Calu3 (cell line): ENCODE measurements at regions not wholly inside any gene's neighbourhood (a gene's known extent, or its start where the extent isn't known, plus 50 kb on each side); places are given as distances from the start of the nearest gene placed in this dataset.

Experiments used
- BruUV-seq: library from RNA; stranded (reverse); fragments of 400-500 nt; replicated peaks from 2 replicates; lab custom pipeline; 2021; lab: Mats Ljungman, UMichigan
- CTCF ChIA-PET: fragments of 300-600 bp; sonication (Branson Sonifier 250); formaldehyde crosslinking; loops from one replicate; lab custom pipeline; 2022; ENCODE audit warnings: antibody characterized with exemption; lab: Charles Lee
- DNase-seq: peaks from one replicate; pipeline ENCODE4 v3.0.0; 2022
- H3K27ac Mint-ChIP-seq: one replicate; pipeline ENCODE4 v1.8.0; 2022; ENCODE audit warnings: mixed read lengths; ENCODE audit not compliant: unreplicated experiment
- H3K27me3 Mint-ChIP-seq: one replicate; pipeline ENCODE4 v1.8.0; 2022; ENCODE audit warnings: mixed read lengths; ENCODE audit not compliant: unreplicated experiment
- H3K36me3 Mint-ChIP-seq: one replicate; pipeline ENCODE4 v1.8.0; 2022; ENCODE audit warnings: mild to moderate bottlenecking, moderate library complexity, mixed read lengths; ENCODE audit not compliant: insufficient read depth, unreplicated experiment
- H3K4me1 Mint-ChIP-seq: one replicate; pipeline ENCODE4 v1.8.0; 2022; ENCODE audit warnings: mild to moderate bottlenecking, low read depth, mixed read lengths; ENCODE audit not compliant: unreplicated experiment
- H3K4me3 Mint-ChIP-seq: one replicate; pipeline ENCODE4 v1.8.0; 2022; ENCODE audit warnings: mild to moderate bottlenecking, low read depth, moderate library complexity, mixed read lengths; ENCODE audit not compliant: unreplicated experiment
- H3K9me3 Mint-ChIP-seq: one replicate; pipeline ENCODE4 v1.8.0; 2022; ENCODE audit warnings: low read depth, mixed read lengths; ENCODE audit not compliant: unreplicated experiment
- CTCF ChIP-seq: fragments of 200-600 bp; IDR thresholded peaks from one replicate; pipeline ENCODE4 v1.8.0; 2022; ENCODE audit warnings: antibody characterized with exemption; ENCODE audit not compliant: unreplicated experiment
- intact Hi-C: fragments of 100-400 bp; cut with micrococcal nuclease; formaldehyde crosslinking; loops from one replicate; pipeline ENCODE4 v1.10.0; 2022; ENCODE audit not compliant: unreplicated experiment

- no peak for DNase-seq
- BruUV-seq: no TSS peak
- no peaks in the 10 kb centered on the region for H3K9me3 Mint-ChIP-seq
- intact Hi-C loops: no loop called here
- no peak for TF ChIP-seq CTCF
- H3K27me3 Mint-ChIP-seq: no peaks in the 10 kb centered on the region
- peaks cover 8% of the 10 kb centered on the region for H3K4me1 Mint-ChIP-seq
- CTCF ChIA-PET: no interaction called here
- no peaks in the 10 kb centered on the region for H3K36me3 Mint-ChIP-seq
- no peak overlapping the region for H3K4me3 Mint-ChIP-seq
- H3K27ac Mint-ChIP-seq: no peak overlapping the region
Observed at GRCh38 chr4:111941957-111942356, 203.3 kb upstream of the FAM241A start.

- H3K27ac Mint-ChIP-seq: no peak overlapping the region
- H3K9me3 Mint-ChIP-seq: no peaks in the 10 kb centered on the region
- intact Hi-C loops: loop anchor here (1.0 kb wide), 1 partner anchor 88 kb away; no protein-coding TSS in a partner anchor
- CTCF ChIA-PET: interaction anchor here (0.6 to 1.9 kb wide), 5 partner anchors 10 to 116 kb away, joined by 3 to 16 read pairs (median 4); no protein-coding TSS in a partner anchor
- H3K4me3 Mint-ChIP-seq: no peak overlapping the region
- peak; percentile 58 for DNase-seq
- no TSS peak for BruUV-seq
- H3K27me3 Mint-ChIP-seq: no peaks in the 10 kb centered on the region
- peak; percentile 48 for TF ChIP-seq CTCF
- H3K36me3 Mint-ChIP-seq: no peaks in the 10 kb centered on the region
- H3K4me1 Mint-ChIP-seq: peaks cover 8% of the 10 kb centered on the region
Observed at GRCh38 chr4:111943796-111944203, 201.5 kb upstream of the FAM241A start.

GRCh38 chr4:111945014-111945413 is 200.2 kb upstream of the FAM241A start:
- H3K4me1 Mint-ChIP-seq: peaks cover 8% of the 10 kb centered on the region
- H3K9me3 Mint-ChIP-seq: no peaks in the 10 kb centered on the region
- H3K4me3 Mint-ChIP-seq: no peak overlapping the region
- CTCF ChIA-PET: interaction anchor here (0.7 to 1.9 kb wide), 3 partner anchors 14 to 87 kb away, joined by 4 to 16 read pairs (median 7); no protein-coding TSS in a partner anchor
- H3K27ac Mint-ChIP-seq: no peak overlapping the region
- no peak for TF ChIP-seq CTCF
- no peak for DNase-seq
- intact Hi-C loops: no loop called here
- no peaks in the 10 kb centered on the region for H3K27me3 Mint-ChIP-seq
- H3K36me3 Mint-ChIP-seq: no peaks in the 10 kb centered on the region
- BruUV-seq: no TSS peak

- Mint-ChIP-seq H3K4me3 (no peak overlapping the region), H3K4me1 (peaks cover 8% of the 10 kb centered on the region), H3K9me3 (no peaks in the 10 kb centered on the region), H3K27ac (no peak overlapping the region), H3K36me3 (no peaks in the 10 kb centered on the region), H3K27me3 (no peaks in the 10 kb centered on the region)
- CTCF ChIA-PET: no interaction called here
- no peak for TF ChIP-seq CTCF
- no peak for DNase-seq
- BruUV-seq: no TSS peak
- intact Hi-C loops: no loop called here
Observed at GRCh38 chr4:111946800-111947199, 198.5 kb upstream of the FAM241A start.
